22Rv1 (cell line): ENCODE measurements at regions not wholly inside any gene's neighbourhood (a gene's known extent, or its start where the extent isn't known, plus 50 kb on each side); places are given as distances from the start of the nearest gene placed in this dataset.

Experiments used
- ZFX ChIP-seq: fragments of 450-650 bp; IDR thresholded peaks from 2 replicates; pipeline ENCODE4 v1.6.1; 2017; ENCODE audit warnings: antibody characterized with exemption, borderline replicate concordance
- TF ChIP-seq, protein P1 (sequence below): fragments of 450-650 bp; IDR thresholded peaks from 2 replicates; pipeline ENCODE4 v1.5.1; 2017; ENCODE audit warnings: mild to moderate bottlenecking

GRCh38 chr3:137588871-137589270 lies 175.2 kb upstream of the SOX14 start:
- TF ChIP-seq, protein P1, sequence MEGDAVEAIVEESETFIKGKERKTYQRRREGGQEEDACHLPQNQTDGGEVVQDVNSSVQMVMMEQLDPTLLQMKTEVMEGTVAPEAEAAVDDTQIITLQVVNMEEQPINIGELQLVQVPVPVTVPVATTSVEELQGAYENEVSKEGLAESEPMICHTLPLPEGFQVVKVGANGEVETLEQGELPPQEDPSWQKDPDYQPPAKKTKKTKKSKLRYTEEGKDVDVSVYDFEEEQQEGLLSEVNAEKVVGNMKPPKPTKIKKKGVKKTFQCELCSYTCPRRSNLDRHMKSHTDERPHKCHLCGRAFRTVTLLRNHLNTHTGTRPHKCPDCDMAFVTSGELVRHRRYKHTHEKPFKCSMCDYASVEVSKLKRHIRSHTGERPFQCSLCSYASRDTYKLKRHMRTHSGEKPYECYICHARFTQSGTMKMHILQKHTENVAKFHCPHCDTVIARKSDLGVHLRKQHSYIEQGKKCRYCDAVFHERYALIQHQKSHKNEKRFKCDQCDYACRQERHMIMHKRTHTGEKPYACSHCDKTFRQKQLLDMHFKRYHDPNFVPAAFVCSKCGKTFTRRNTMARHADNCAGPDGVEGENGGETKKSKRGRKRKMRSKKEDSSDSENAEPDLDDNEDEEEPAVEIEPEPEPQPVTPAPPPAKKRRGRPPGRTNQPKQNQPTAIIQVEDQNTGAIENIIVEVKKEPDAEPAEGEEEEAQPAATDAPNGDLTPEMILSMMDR, result no peak
- no peak for TF ChIP-seq ZFX
